ENCODE measurements at regions not wholly inside any gene's neighbourhood (a gene's known extent, or its start where the extent isn't known, plus 50 kb on each side); places are given as distances from the start of the nearest gene placed in this dataset.

DNA sequence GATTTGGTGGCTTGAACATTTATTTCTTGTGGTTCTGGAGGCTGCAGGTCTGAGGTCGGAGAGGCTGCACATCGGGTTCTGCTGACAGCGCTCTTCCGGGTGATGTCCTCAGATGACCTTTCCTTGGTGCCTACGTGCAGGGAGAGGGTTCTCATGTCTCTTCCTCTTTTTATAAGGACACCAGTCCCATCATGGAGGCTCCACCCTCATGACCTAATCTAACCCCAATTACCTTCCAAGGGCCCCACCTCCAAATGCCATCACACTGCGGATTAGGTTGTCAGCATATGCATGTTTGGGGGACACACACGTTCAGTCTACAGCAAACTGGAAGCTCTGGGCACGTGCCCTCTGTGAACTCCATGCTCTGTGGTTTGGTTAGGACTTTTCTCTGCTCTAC, 338.6 kb downstream of the FGF9 start:
- TF ChIP-seq, protein P1, sequence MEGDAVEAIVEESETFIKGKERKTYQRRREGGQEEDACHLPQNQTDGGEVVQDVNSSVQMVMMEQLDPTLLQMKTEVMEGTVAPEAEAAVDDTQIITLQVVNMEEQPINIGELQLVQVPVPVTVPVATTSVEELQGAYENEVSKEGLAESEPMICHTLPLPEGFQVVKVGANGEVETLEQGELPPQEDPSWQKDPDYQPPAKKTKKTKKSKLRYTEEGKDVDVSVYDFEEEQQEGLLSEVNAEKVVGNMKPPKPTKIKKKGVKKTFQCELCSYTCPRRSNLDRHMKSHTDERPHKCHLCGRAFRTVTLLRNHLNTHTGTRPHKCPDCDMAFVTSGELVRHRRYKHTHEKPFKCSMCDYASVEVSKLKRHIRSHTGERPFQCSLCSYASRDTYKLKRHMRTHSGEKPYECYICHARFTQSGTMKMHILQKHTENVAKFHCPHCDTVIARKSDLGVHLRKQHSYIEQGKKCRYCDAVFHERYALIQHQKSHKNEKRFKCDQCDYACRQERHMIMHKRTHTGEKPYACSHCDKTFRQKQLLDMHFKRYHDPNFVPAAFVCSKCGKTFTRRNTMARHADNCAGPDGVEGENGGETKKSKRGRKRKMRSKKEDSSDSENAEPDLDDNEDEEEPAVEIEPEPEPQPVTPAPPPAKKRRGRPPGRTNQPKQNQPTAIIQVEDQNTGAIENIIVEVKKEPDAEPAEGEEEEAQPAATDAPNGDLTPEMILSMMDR (conservative IDR thresholded peaks at IDR 0.05) = no peak
- no peak for TF ChIP-seq EZH2 (IDR thresholded peaks at IDR 0.05; ENCODE audit: low read depth)
